ENCODE measurements at regions not wholly inside any gene's neighbourhood (a gene's known extent, or its start where the extent isn't known, plus 50 kb on each side); places are given as distances from the start of the nearest gene placed in this dataset.

GRCh38 chr6:148177589-148178233, 164.9 kb upstream of the SASH1 start:
- TF ChIP-seq CTCF (IDR thresholded peaks at IDR 0.05; ENCODE audit: borderline replicate concordance, extremely low read depth, low read length, poor library complexity, severe bottlenecking): peak; percentile 72
- no peak for TF ChIP-seq EZH2 (IDR thresholded peaks at IDR 0.05; ENCODE audit: borderline replicate concordance, low read depth, low read length, severe bottlenecking)
